Peyer's patch (tissue), 4 donors: ENCODE measurements at regions not wholly inside any gene's neighbourhood (a gene's known extent, or its start where the extent isn't known, plus 50 kb on each side); places are given as distances from the start of the nearest gene placed in this dataset.

Experiments used
- CTCF ChIP-seq, 6 experiments: fragments of 450-650 bp in 4 of 6; fragments of 200-600 bp in 2 of 6; sonication (generic) in 1 of 6; IDR thresholded peaks; one replicate each; pipeline ENCODE4 v1.5.1; 2017 to 2019; ENCODE audit warnings: antibody characterized with exemption in 6 of 6, mild to moderate bottlenecking in 3 of 6, moderate library complexity in 1 of 6
- POLR2A ChIP-seq, 2 donors: fragments of 450-650 bp; IDR thresholded peaks; one replicate each; pipeline ENCODE4 v1.5.1; 2017; ENCODE audit warnings: antibody characterized with exemption in 2 of 2, mild to moderate bottlenecking in 2 of 2, moderate library complexity in 2 of 2

GRCh38 chr3:163614886-163615285 is 1463.4 kb downstream of the SI start:
- TF ChIP-seq CTCF (IDR thresholded peaks at IDR 0.05), result no peak
- no peak for TF ChIP-seq POLR2A (IDR thresholded peaks at IDR 0.05)
